Pancreas (tissue), 10 donors: ENCODE measurements at regions not wholly inside any gene's neighbourhood (a gene's known extent, or its start where the extent isn't known, plus 50 kb on each side); places are given as distances from the start of the nearest gene placed in this dataset.

Source experiments
- ATAC-seq, 4 donors: fragments of 200-7000 bp; cut with Tn5 transposase; one replicate each; pipeline versions ENCODE4 v1.8.0 to v1.9.1; 2020; ENCODE audit warnings: mild to moderate bottlenecking in 4 of 4, moderate library complexity in 4 of 4
- DNase-seq, 6 donors: peaks; one replicate each; pipeline ENCODE4 v3.0.0-alpha.2; 2020
- FAIRE-seq: peaks from 2 replicates; lab custom pipeline; 2012; peaks lifted over from hg19 to GRCh38; lab: Jason Lieb, UNC
- H3K27ac ChIP-seq, 4 donors: fragments of 200-600 bp; sonication (generic); 1 replicate in 3 of 4; 2 replicates in 1 of 4; pipeline versions ENCODE4 v1.5.0 to v1.8.0; 2020
- H3K27me3 ChIP-seq, 4 donors: fragments of 200-600 bp; one replicate each; pipeline ENCODE4 v1.8.0; 2021
- H3K36me3 ChIP-seq, 3 donors: fragments of 200-600 bp; sonication (generic) in 1 of 3; one replicate each; pipeline versions ENCODE4 v1.5.0 to v1.8.0; 2020 to 2021
- H3K4me1 ChIP-seq, 3 donors: fragments of 200-600 bp; one replicate each; pipeline ENCODE4 v1.8.0; 2021
- H3K4me3 ChIP-seq, 4 donors: fragments of 200-600 bp; sonication (generic) in 2 of 4; one replicate each; pipeline versions ENCODE4 v1.5.0 to v1.8.0; 2020 to 2021
- H3K9me3 ChIP-seq, 4 donors: fragments of 200-600 bp; one replicate each; pipeline ENCODE4 v1.8.0; 2021
- WGBS, 2 donors: extraction: QIAGEN DNeasy Blood & Tissue Kit; methylation state at CpG; one replicate each; pipeline ENCODE4 v1.1.7; 2013; 5-methylcytosine and 5-hydroxymethylcytosine counted together
- intact Hi-C, 3 donors: fragments of 100-400 bp; cut with DNase I; formaldehyde crosslinking; loops; one replicate each; pipeline versions ENCODE4 v1.11.1 to v1.14.2; 2022
- TF ChIP-seq, protein P1 (sequence below), 4 donors: fragments of 200-600 bp; sonication (generic) in 3 of 4; IDR thresholded peaks; one replicate each; pipeline versions ENCODE4 v1.5.0 to v1.8.0; 2021; ENCODE audit warnings: antibody characterized with exemption in 4 of 4
- donor health status: healthy with polysubstance abuse.
- donor health status: DM: no; HTN: no; CAD: no; lungs with moderate emphysema.
- donor health status: DM: no; HTN: no; CAD: no.
- donor health status: control.
- donor health status: control.
- donor health status: Bipolar disorder and iron deficiency.
- donor health status: DM: yes; HTN: yes; CAD: no.
- donor health status: DM: no; HTN: no; CAD: no.
- donor health status: DM: no; HTN: no; CAD: no.
- donor health status: DM: yes; HTN: yes; CAD: no.

DNA sequence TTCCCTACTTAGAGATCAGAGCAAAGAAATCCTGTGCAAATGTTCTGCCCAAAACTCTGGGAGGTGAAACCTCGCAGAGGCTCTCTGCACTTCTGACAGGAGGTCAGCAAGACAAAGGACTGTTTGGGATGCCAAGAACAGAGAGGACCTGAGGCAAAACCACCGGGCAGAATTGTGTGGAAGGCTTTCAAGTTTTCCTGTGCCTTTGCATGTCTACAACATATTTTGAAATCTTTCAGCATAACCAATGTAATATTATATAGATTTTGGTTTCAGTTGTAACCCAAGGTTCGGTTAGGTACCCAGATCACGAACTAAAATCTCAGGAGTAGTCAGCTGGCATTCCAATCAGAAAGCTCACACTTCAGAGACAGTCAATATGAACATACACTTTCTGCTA lies 99.4 kb upstream of the PLEKHA5 start:
- no peaks in the 10 kb centered on the region for H3K27me3 ChIP-seq
- H3K27ac ChIP-seq: no peak overlapping the region
- no peaks in the 10 kb centered on the region for H3K9me3 ChIP-seq
- no peaks in the 10 kb centered on the region for H3K36me3 ChIP-seq
- intact Hi-C loops: no loop called here
- H3K4me3 ChIP-seq: no peak overlapping the region
- TF ChIP-seq, protein P1, sequence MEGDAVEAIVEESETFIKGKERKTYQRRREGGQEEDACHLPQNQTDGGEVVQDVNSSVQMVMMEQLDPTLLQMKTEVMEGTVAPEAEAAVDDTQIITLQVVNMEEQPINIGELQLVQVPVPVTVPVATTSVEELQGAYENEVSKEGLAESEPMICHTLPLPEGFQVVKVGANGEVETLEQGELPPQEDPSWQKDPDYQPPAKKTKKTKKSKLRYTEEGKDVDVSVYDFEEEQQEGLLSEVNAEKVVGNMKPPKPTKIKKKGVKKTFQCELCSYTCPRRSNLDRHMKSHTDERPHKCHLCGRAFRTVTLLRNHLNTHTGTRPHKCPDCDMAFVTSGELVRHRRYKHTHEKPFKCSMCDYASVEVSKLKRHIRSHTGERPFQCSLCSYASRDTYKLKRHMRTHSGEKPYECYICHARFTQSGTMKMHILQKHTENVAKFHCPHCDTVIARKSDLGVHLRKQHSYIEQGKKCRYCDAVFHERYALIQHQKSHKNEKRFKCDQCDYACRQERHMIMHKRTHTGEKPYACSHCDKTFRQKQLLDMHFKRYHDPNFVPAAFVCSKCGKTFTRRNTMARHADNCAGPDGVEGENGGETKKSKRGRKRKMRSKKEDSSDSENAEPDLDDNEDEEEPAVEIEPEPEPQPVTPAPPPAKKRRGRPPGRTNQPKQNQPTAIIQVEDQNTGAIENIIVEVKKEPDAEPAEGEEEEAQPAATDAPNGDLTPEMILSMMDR (IDR thresholded peaks at IDR 0.05): no peak
- no peak for ATAC-seq
- peaks cover 0 to 12% (median 5%) of the 10 kb centered on the region in 3 donors for H3K4me1 ChIP-seq
- 69 to 87% methylated on average over 4 of the region's 4 CpGs for WGBS, 2 donors
- FAIRE-seq: no peak
- no peak for DNase-seq

DNA sequence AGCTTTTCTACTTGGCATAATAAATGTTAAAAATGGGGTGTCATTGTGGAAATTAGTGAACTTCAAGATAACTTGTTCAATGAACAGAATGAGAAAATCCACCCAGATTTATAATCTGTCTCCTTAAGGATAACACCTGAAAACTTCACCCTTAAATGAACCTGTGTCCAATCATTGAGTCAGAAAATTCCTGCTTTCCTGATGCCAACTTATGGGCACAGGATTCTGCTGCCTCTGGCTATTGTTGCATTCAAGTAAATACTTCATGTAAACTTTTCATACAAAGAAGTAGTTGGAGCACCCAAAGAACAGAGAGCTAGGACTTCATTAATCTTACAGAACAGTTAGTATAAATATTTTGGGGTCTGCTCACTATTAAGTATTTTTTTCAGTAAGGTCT lies 98.9 kb upstream of the PLEKHA5 start:
- Histone ChIP-seq H3K27ac (no peak overlapping the region), H3K9me3 (no peaks in the 10 kb centered on the region), H3K4me1 (peaks cover 0 to 12% (median 5%) of the 10 kb centered on the region in 3 donors), H3K27me3 (no peaks in the 10 kb centered on the region), H3K36me3 (no peaks in the 10 kb centered on the region), H3K4me3 (no peak overlapping the region)
- ATAC-seq: no peak
- DNase-seq: no peak
- intact Hi-C loops: no loop called here
- TF ChIP-seq, protein P1 (IDR thresholded peaks at IDR 0.05): no peak
- no peak for FAIRE-seq

DNA sequence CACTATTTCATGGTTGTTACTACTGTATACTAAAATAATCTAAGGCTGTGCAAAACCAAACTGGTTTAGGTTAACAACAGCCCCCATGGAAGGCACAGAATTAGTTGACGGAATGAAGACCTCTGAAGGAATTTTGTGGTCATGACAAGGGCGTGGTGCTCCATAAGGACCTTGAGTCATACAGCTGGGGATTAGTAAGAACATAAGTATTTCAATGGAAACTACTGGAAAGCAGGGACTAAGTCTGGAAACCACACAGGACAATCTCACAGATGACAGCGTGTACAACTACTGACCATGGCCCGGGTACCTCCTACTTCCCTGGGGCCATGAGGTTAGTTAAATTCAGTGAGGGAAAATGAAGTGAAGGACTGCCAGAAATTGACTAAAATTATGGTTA lies 98.5 kb upstream of the PLEKHA5 start:
- no peak overlapping the region for H3K27ac ChIP-seq
- TF ChIP-seq, protein P1 (IDR thresholded peaks at IDR 0.05): no peak
- DNase-seq (no peak), ATAC-seq (peak in 1 of 4 donors; percentile 62), FAIRE-seq (no peak)
- H3K9me3 ChIP-seq: no peaks in the 10 kb centered on the region
- no peaks in the 10 kb centered on the region for H3K27me3 ChIP-seq
- no peaks in the 10 kb centered on the region for H3K36me3 ChIP-seq
- intact Hi-C loops: no loop called here
- H3K4me1 ChIP-seq: peaks cover 0 to 10% (median 5%) of the 10 kb centered on the region in 3 donors
- H3K4me3 ChIP-seq: no peak overlapping the region
- 82 to 96% methylated on average over 4 of the region's 4 CpGs for WGBS, 2 donors

DNA sequence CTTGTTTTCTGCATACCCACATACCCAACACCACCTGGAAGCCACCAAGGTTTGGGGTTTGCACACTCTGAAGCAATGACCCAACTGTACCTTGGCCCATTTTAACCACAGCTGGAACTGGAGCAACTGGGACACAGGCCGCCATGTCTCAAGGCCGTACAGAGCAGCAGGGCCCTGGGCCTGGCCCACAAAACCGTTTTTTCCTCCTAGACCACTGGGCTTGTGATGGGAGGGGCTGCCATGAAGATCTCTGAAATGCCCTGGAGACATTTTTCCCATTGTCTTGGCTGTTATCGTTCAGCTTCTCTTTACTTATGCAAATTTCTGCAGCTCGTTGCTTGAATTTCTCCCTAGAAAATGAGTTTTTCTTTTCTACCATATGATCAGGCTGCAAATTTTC lies 96.7 kb upstream of the PLEKHA5 start:
- no peaks in the 10 kb centered on the region for H3K4me1 ChIP-seq
- no peak for FAIRE-seq
- TF ChIP-seq, protein P1 (IDR thresholded peaks at IDR 0.05): no peak
- no peak for ATAC-seq
- WGBS, 2 donors: 81 to 90% methylated on average over 5 of the region's 5 CpGs
- no peaks in the 10 kb centered on the region for H3K9me3 ChIP-seq
- no peak overlapping the region for H3K4me3 ChIP-seq
- no peak overlapping the region for H3K27ac ChIP-seq
- H3K27me3 ChIP-seq: no peaks in the 10 kb centered on the region
- no peaks in the 10 kb centered on the region for H3K36me3 ChIP-seq
- intact Hi-C loops: no loop called here
- DNase-seq: no peak

DNA sequence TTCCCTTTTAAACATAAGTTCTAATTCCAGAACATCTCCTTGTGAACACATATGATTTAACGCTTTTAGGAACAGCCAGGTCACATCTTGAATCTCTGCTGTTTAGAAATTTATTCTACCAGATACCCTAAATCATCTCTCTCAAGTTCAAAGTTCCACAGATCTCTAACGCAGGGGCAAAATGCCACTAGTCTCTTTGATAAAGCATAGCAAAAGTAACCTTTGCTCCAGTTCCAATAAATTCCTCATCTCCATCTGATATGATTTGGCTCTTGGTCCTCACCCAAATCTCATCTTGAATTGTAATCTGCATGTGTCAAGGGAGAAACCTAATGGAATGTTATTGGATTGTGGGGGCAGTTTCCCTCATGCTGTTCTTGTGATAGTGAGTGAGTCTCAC lies 96.3 kb upstream of the PLEKHA5 start:
- Histone ChIP-seq H3K36me3 (no peaks in the 10 kb centered on the region), H3K27ac (no peak overlapping the region), H3K4me1 (no peaks in the 10 kb centered on the region), H3K4me3 (no peak overlapping the region), H3K27me3 (no peaks in the 10 kb centered on the region), H3K9me3 (no peaks in the 10 kb centered on the region)
- FAIRE-seq (no peak), DNase-seq (no peak), ATAC-seq (no peak)
- intact Hi-C loops: no loop called here
- WGBS, 2 donors: 61 to 64% methylated on average over 2 of the region's 2 CpGs
- TF ChIP-seq, protein P1 (IDR thresholded peaks at IDR 0.05): no peak
